Glutamatergic neuron (in vitro differentiated cells): ENCODE measurements at regions not wholly inside any gene's neighbourhood (a gene's known extent, or its start where the extent isn't known, plus 50 kb on each side); places are given as distances from the start of the nearest gene placed in this dataset.
"Not testable (repeated sequence)": the region's sequence is repeated elsewhere in the genome, so short reads cannot be mapped to it uniquely, and the experiment has no call there.

Experiments used
- DNase-seq: peaks from one replicate; pipeline ENCODE4 v3.0.0; 2022
- H3K27ac Mint-ChIP-seq: one replicate; pipeline ENCODE4 v1.8.0; 2020; ENCODE audit warnings: mild to moderate bottlenecking, mixed read lengths, inconsistent platforms; ENCODE audit not compliant: unreplicated experiment
- H3K27me3 Mint-ChIP-seq: one replicate; pipeline ENCODE4 v1.8.0; 2020; ENCODE audit warnings: mild to moderate bottlenecking, moderate library complexity, mixed read lengths, inconsistent platforms; ENCODE audit not compliant: unreplicated experiment
- H3K36me3 Mint-ChIP-seq: one replicate; pipeline ENCODE4 v1.8.0; 2020; ENCODE audit warnings: mild to moderate bottlenecking, mixed read lengths, inconsistent platforms; ENCODE audit not compliant: unreplicated experiment
- H3K4me1 Mint-ChIP-seq: one replicate; pipeline ENCODE4 v1.8.0; 2020; ENCODE audit warnings: mild to moderate bottlenecking, low read depth, mixed read lengths, inconsistent platforms; ENCODE audit not compliant: unreplicated experiment
- H3K4me3 Mint-ChIP-seq: one replicate; pipeline ENCODE4 v1.8.0; 2020; ENCODE audit warnings: mild to moderate bottlenecking, mixed read lengths, inconsistent platforms; ENCODE audit not compliant: unreplicated experiment
- H3K9me3 Mint-ChIP-seq: one replicate; pipeline ENCODE4 v1.8.0; 2020; ENCODE audit warnings: mild to moderate bottlenecking, moderate library complexity, mixed read lengths, inconsistent platforms; ENCODE audit not compliant: unreplicated experiment
- TF ChIP-seq, protein P1 (sequence below): fragments of 200-600 bp; sonication (generic); IDR thresholded peaks from one replicate; pipeline ENCODE4 v1.5.0; 2021; ENCODE audit not compliant: partially characterized antibody, unreplicated experiment

DNA sequence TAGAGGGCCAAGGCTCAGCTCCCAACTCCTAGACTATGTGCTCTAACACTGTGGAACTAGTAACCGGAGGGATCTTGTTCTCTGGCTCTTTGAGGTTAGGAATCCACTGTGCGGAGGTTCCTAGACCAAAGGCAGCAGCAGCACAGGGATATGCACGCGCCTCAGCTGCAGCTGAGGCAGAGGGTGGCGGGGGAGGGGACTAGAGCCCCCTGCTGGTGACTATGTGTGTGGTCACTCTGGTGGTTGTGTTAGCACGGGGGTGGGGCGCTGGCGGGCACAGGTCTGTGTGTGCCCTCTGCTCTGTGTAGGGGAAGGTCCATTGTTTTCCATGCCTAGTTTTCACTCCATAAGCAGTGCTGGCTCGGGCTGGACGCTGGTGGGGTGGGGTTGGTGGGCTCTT is 458.0 kb upstream of the IZUMO3 start:
- Mint-ChIP-seq H3K27ac (no peak overlapping the region), H3K4me1 (no peaks in the 10 kb centered on the region), H3K27me3 (no peaks in the 10 kb centered on the region), H3K36me3 (no peaks in the 10 kb centered on the region), H3K4me3 (no peak overlapping the region), H3K9me3 (no peaks in the 10 kb centered on the region)
- TF ChIP-seq, protein P1, sequence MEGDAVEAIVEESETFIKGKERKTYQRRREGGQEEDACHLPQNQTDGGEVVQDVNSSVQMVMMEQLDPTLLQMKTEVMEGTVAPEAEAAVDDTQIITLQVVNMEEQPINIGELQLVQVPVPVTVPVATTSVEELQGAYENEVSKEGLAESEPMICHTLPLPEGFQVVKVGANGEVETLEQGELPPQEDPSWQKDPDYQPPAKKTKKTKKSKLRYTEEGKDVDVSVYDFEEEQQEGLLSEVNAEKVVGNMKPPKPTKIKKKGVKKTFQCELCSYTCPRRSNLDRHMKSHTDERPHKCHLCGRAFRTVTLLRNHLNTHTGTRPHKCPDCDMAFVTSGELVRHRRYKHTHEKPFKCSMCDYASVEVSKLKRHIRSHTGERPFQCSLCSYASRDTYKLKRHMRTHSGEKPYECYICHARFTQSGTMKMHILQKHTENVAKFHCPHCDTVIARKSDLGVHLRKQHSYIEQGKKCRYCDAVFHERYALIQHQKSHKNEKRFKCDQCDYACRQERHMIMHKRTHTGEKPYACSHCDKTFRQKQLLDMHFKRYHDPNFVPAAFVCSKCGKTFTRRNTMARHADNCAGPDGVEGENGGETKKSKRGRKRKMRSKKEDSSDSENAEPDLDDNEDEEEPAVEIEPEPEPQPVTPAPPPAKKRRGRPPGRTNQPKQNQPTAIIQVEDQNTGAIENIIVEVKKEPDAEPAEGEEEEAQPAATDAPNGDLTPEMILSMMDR, result peak; percentile 51
- peak; percentile 25 for DNase-seq

DNA sequence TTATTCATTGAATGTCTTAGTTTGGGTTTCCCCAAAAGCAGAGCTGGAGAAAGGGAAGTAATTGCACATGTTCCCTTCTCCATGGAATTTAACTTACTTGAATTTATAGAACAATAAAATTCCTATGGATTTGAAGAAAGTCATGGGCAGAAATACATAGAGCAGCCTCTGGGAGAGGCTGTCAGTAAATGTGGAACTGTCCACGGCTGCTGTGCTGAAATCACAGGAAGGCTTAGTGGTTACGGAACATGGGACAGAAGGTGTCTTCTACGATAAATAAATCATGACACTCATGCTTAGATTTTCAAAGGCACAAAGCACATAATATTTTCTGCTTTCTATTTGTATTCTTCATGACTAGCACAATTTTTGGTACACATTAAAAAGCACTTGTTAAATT is 440.6 kb upstream of the IZUMO3 start:
- TF ChIP-seq, protein P1, result no peak
- Mint-ChIP-seq H3K36me3 (no peaks in the 10 kb centered on the region), H3K4me3 (no peak overlapping the region), H3K27me3 (no peaks in the 10 kb centered on the region), H3K27ac (no peak overlapping the region), H3K4me1 (peaks cover 2% of the 10 kb centered on the region), H3K9me3 (no peaks in the 10 kb centered on the region)
- no peak for DNase-seq

DNA sequence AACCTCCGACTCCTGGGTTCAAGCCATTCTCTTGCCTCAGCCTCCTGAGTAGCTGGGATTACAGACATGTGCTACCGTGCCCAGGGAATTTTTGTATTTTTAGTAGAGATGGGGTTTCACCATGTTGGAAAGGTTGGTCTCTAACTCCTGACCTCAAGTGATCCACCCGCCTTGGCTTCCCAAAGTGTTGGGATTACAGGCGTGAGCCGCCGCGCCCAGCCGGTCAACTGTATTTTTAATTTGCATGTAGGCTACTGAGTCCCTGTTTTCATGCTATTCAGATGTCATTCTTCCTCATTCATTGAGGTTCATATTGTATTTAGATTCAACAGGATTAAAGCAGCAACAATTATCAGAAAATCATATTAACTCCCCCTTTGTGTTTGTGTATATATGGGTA is 425.1 kb upstream of the IZUMO3 start:
- not testable (repeated sequence) for H3K4me1 Mint-ChIP-seq, H3K27ac Mint-ChIP-seq, H3K36me3 Mint-ChIP-seq, H3K9me3 Mint-ChIP-seq, DNase-seq, H3K27me3 Mint-ChIP-seq, H3K4me3 Mint-ChIP-seq

DNA sequence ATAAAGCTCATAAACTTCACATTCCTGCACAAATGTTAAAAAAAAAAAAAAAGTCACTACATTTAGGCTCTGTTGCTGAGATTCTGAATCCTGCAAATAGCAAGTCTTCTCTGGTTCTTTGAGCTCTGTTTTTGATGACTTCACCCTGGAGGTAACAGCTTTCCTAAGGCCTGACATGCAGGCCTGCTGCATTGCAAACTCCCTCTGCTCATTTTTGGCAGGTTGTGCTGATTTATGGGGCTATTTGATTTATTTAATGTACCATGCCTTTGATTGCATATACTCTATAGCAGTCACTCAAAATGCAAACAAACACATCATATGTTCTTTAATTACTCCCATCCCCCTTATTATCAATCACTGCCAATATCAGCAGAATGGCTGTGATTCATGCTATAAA is 416.1 kb upstream of the IZUMO3 start:
- Mint-ChIP-seq H3K9me3 (no peaks in the 10 kb centered on the region), H3K27me3 (no peaks in the 10 kb centered on the region), H3K4me1 (no peaks in the 10 kb centered on the region), H3K27ac (no peak overlapping the region), H3K36me3 (no peaks in the 10 kb centered on the region), H3K4me3 (no peak overlapping the region)
- TF ChIP-seq, protein P1, result no peak
- no peak for DNase-seq

DNA sequence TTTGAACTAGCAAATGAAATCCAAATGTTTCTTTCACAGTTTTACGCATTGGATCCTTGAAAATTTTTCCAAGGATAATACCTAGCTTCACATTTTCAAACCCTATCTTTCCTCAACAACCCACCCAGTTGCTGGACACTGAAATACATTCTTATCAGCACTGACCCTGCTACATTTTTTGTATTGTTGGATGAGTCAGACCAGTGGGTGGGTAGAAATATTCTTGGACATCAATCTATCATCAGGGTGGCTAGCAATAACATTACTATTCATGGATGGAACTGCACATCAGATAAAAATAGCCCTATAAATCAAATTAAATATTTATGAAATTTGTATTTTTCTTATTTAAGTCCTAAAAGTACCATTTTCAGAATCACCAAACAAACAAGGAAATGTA is 407.4 kb upstream of the IZUMO3 start:
- H3K27me3 Mint-ChIP-seq, result no peaks in the 10 kb centered on the region
- H3K36me3 Mint-ChIP-seq, result no peaks in the 10 kb centered on the region
- TF ChIP-seq, protein P1, result no peak
- H3K4me1 Mint-ChIP-seq, result peaks cover 4% of the 10 kb centered on the region
- no peak overlapping the region for H3K4me3 Mint-ChIP-seq
- H3K9me3 Mint-ChIP-seq, result no peaks in the 10 kb centered on the region
- DNase-seq, result no peak
- no peak overlapping the region for H3K27ac Mint-ChIP-seq
